ENCODE measurements at regions not wholly inside any gene's neighbourhood (a gene's known extent, or its start where the extent isn't known, plus 50 kb on each side); places are given as distances from the start of the nearest gene placed in this dataset.

GRCh38 chr4:110778521-110778920 is 155.6 kb upstream of the PITX2 start:
- TF ChIP-seq, protein P1, sequence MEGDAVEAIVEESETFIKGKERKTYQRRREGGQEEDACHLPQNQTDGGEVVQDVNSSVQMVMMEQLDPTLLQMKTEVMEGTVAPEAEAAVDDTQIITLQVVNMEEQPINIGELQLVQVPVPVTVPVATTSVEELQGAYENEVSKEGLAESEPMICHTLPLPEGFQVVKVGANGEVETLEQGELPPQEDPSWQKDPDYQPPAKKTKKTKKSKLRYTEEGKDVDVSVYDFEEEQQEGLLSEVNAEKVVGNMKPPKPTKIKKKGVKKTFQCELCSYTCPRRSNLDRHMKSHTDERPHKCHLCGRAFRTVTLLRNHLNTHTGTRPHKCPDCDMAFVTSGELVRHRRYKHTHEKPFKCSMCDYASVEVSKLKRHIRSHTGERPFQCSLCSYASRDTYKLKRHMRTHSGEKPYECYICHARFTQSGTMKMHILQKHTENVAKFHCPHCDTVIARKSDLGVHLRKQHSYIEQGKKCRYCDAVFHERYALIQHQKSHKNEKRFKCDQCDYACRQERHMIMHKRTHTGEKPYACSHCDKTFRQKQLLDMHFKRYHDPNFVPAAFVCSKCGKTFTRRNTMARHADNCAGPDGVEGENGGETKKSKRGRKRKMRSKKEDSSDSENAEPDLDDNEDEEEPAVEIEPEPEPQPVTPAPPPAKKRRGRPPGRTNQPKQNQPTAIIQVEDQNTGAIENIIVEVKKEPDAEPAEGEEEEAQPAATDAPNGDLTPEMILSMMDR (IDR thresholded peaks at IDR 0.05; ENCODE audit: low read depth, low read length), result no peak
- peaks cover 16% of the 10 kb centered on the region for H3K27me3 ChIP-seq (ENCODE audit: insufficient read depth, low read depth, severe bottlenecking)
- DNase-seq, result no peak
- H3K9me3 ChIP-seq (ENCODE audit: severe bottlenecking), result no peaks in the 10 kb centered on the region
- H3K36me3 ChIP-seq, result no peaks in the 10 kb centered on the region
- H3K4me3 ChIP-seq (ENCODE audit: low read depth, low read length), result no peak overlapping the region
- no peak overlapping the region for H3K27ac ChIP-seq

DNA sequence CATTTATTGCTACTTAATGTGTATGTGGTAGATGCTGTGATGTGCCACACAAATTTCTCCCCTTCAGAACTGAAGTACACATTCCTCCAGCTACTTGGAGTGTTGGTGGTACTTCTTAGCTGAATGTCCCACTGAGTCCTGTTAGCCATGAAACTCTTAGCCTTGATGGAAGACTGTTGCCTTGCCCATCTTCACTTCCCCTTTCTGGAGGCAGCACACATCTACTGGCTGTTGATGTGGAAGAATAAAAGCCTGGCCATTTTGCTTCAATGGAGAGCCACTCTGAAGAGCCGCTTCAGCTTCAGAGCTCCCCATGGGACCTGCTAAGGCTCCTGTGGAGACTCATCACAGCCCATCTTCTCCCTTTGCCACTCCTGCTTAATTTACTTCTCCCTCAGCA is 157.7 kb upstream of the PITX2 start:
- peaks cover 33% of the 10 kb centered on the region for H3K27me3 ChIP-seq (ENCODE audit: insufficient read depth, low read depth, severe bottlenecking)
- H3K36me3 ChIP-seq, result no peaks in the 10 kb centered on the region
- no peaks in the 10 kb centered on the region for H3K9me3 ChIP-seq (ENCODE audit: severe bottlenecking)
- no peak for DNase-seq
- no peak overlapping the region for H3K4me3 ChIP-seq (ENCODE audit: low read depth, low read length)
- H3K27ac ChIP-seq, result no peak overlapping the region
- TF ChIP-seq, protein P1 (IDR thresholded peaks at IDR 0.05; ENCODE audit: low read depth, low read length), result no peak

GRCh38 chr4:110781944-110782343 is 159.1 kb upstream of the PITX2 start:
- DNase-seq, result no peak
- peaks cover 39% of the 10 kb centered on the region for H3K27me3 ChIP-seq (ENCODE audit: insufficient read depth, low read depth, severe bottlenecking)
- TF ChIP-seq, protein P1 (IDR thresholded peaks at IDR 0.05; ENCODE audit: low read depth, low read length), result no peak

DNA sequence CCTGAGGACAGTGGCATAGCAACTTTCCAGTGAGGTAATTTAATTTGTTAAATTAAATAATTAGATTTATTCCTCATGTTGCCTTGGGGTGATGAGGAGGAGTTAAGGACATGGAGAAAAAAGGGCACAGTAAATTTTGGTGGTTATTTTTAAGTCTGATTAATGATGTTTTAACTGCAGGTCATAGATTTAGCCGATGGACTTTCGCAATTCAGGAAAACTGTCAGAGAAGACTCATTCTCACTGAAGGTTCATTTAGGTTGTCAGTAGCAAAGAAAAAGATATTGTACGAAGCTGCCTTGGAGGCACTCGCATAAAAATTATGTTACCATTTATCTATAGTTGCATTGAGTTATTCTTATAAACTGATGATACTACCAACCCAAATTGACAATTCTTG is 164.2 kb upstream of the PITX2 start:
- no peak for DNase-seq
- Histone ChIP-seq H3K36me3 (no peaks in the 10 kb centered on the region), H3K9me3 (ENCODE audit: severe bottlenecking) (no peaks in the 10 kb centered on the region), H3K4me3 (ENCODE audit: low read depth, low read length) (no peak overlapping the region), H3K27me3 (ENCODE audit: insufficient read depth, low read depth, severe bottlenecking) (peaks cover 51% of the 10 kb centered on the region), H3K27ac (no peak overlapping the region)
- TF ChIP-seq, protein P1 (IDR thresholded peaks at IDR 0.05; ENCODE audit: low read depth, low read length), result no peak

More at GRCh38 chr4:110781944-110782343, 159.1 kb upstream of the PITX2 start:
- Histone ChIP-seq H3K36me3 (no peaks in the 10 kb centered on the region), H3K9me3 (ENCODE audit: severe bottlenecking) (no peaks in the 10 kb centered on the region), H3K4me3 (ENCODE audit: low read depth, low read length) (no peak overlapping the region), H3K27ac (no peak overlapping the region)

- no peak for DNase-seq
- H3K27ac ChIP-seq, result no peak overlapping the region
- H3K9me3 ChIP-seq (ENCODE audit: severe bottlenecking), result no peaks in the 10 kb centered on the region
Observed at GRCh38 chr4:110787707-110788106, 164.8 kb upstream of the PITX2 start.

DNA sequence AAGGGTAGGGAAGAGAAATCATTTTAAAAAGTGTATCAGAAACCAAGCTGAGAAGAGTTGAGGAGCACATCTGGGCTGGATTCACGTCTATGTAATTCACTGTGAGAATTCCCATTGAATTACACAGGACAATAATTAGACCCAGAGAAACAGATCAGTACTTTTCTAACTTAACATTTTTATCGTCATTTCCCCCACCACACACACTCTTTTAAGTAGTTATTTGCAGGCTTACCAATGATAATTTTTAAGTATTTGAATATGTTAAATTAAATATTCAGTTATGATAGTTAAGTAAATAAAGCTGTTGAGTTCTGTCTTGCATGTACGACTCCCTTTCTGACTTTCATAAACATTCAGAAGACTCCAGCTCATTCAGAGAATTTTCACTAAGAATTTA is 165.4 kb upstream of the PITX2 start:
- Histone ChIP-seq H3K9me3 (ENCODE audit: severe bottlenecking) (no peaks in the 10 kb centered on the region), H3K27ac (no peak overlapping the region), H3K4me3 (ENCODE audit: low read depth, low read length) (no peak overlapping the region), H3K36me3 (no peaks in the 10 kb centered on the region), H3K27me3 (ENCODE audit: insufficient read depth, low read depth, severe bottlenecking) (peaks cover 59% of the 10 kb centered on the region)
- TF ChIP-seq, protein P1 (IDR thresholded peaks at IDR 0.05; ENCODE audit: low read depth, low read length), result no peak
- DNase-seq, result no peak

More at GRCh38 chr4:110787707-110788106, 164.8 kb upstream of the PITX2 start:
- Histone ChIP-seq H3K36me3 (no peaks in the 10 kb centered on the region), H3K4me3 (ENCODE audit: low read depth, low read length) (no peak overlapping the region), H3K27me3 (ENCODE audit: insufficient read depth, low read depth, severe bottlenecking) (peaks cover 56% of the 10 kb centered on the region)
- TF ChIP-seq, protein P1 (IDR thresholded peaks at IDR 0.05; ENCODE audit: low read depth, low read length), result no peak

Data from WERI-Rb-1 (cell line).